Esophagus squamous epithelium (tissue), 4 donors: ENCODE measurements at regions not wholly inside any gene's neighbourhood (a gene's known extent, or its start where the extent isn't known, plus 50 kb on each side); places are given as distances from the start of the nearest gene placed in this dataset.

Experiments used
- POLR2A ChIP-seq, 4 donors: fragments of 450-650 bp; IDR thresholded peaks; one replicate each; pipeline ENCODE4 v1.6.1; 2017; ENCODE audit warnings: antibody characterized with exemption in 4 of 4, mild to moderate bottlenecking in 4 of 4, moderate library complexity in 3 of 4
- TF ChIP-seq, protein P1 (sequence below), 6 experiments: fragments of 450-650 bp in 4 of 6; fragments of 200-600 bp in 2 of 6; sonication (generic) in 2 of 6; IDR thresholded peaks; one replicate each; pipeline ENCODE4 v1.5.1; 2016 to 2019; ENCODE audit warnings: antibody characterized with exemption in 6 of 6, mild to moderate bottlenecking in 4 of 6, moderate library complexity in 4 of 6

DNA sequence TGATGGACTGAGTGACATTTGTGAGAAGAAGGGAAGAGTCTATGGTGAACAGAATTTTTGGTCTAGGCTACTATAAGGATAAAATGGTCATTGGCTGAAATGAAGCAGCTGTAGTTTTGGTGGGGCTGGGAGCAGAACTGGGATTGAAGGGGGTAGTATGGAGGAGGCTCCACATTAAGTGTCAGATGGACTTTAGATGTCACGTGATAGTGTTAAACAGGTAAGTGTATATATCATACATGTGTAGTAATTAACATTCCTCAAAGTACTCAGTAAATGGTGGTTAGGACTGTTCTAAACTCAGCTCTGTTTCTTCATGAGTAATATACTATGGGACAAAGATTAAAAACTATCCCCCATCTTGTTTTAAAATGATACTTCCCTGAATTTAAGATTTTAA is 947.9 kb downstream of the PDHA2 start:
- TF ChIP-seq, protein P1, sequence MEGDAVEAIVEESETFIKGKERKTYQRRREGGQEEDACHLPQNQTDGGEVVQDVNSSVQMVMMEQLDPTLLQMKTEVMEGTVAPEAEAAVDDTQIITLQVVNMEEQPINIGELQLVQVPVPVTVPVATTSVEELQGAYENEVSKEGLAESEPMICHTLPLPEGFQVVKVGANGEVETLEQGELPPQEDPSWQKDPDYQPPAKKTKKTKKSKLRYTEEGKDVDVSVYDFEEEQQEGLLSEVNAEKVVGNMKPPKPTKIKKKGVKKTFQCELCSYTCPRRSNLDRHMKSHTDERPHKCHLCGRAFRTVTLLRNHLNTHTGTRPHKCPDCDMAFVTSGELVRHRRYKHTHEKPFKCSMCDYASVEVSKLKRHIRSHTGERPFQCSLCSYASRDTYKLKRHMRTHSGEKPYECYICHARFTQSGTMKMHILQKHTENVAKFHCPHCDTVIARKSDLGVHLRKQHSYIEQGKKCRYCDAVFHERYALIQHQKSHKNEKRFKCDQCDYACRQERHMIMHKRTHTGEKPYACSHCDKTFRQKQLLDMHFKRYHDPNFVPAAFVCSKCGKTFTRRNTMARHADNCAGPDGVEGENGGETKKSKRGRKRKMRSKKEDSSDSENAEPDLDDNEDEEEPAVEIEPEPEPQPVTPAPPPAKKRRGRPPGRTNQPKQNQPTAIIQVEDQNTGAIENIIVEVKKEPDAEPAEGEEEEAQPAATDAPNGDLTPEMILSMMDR (IDR thresholded peaks at IDR 0.05), result no peak
- no peak for TF ChIP-seq POLR2A (IDR thresholded peaks at IDR 0.05)
